ENCODE measurements at regions not wholly inside any gene's neighbourhood (a gene's known extent, or its start where the extent isn't known, plus 50 kb on each side); places are given as distances from the start of the nearest gene placed in this dataset.

DNA sequence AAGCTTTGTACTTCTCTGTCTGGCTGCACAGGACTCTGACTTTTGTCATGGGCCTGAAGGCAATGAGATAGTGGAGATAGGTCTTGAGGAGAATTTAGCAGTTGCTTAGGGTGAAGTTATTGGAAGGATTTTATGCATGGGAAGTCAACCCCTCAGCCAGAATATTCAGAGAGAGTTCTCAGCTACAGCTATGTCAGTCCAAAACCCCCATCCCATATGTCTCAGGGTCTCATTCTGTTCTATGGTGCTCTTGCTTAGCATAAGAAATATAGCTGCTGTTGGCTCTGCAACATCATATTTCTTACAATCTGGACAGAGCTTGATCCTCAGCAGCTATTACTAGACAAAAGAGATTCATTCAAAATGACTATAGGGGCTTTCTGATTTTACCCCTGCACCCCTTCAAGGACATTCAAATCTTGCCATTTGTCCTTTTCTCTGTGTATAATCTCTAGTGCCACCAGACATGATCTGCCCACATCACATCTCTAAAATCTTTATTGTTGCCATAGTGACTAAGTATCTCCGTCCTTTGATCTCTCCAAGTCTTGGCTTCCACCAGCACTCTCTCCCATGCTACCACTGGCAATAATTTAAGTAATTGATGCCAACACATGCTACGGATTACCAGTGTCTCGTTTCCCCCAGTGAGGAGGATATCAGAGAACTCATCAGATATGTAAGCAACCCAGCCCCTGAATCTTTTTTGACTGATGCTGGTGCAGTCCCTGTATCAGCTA is 327.1 kb upstream of the ISX start:
- no peak for DNase-seq (ENCODE audit: low spot score)

DNA sequence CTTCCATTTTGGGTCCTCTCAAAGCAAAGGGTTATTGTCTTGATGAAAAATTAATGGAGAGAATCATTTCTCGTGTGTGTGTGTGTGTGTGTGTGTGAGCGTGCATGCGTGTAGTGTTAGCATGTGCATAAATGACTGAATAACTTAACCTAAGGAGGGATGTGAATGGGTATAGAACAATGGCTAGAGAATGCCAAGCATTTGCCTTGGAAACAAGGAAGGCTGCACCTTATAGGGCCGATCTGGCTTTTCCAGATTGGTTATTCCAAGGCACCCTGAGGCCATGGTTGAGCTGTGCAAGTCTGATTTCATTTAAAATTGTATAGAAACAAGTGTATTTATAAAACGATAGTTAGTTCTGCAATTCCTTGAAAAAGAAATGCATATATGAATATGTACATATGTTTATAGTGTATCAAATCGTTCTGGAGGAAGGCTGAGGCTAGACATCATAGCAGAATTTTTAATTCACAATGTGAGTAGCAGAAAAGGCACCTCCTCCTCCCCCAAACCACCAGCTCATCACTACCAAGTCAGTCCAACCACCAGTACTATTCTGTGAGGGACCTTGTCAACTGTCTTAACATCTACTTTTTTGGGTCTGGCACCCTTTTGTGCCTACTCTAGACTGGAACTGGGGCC is 322.7 kb upstream of the ISX start:
- no peak for DNase-seq (ENCODE audit: low spot score)

DNA sequence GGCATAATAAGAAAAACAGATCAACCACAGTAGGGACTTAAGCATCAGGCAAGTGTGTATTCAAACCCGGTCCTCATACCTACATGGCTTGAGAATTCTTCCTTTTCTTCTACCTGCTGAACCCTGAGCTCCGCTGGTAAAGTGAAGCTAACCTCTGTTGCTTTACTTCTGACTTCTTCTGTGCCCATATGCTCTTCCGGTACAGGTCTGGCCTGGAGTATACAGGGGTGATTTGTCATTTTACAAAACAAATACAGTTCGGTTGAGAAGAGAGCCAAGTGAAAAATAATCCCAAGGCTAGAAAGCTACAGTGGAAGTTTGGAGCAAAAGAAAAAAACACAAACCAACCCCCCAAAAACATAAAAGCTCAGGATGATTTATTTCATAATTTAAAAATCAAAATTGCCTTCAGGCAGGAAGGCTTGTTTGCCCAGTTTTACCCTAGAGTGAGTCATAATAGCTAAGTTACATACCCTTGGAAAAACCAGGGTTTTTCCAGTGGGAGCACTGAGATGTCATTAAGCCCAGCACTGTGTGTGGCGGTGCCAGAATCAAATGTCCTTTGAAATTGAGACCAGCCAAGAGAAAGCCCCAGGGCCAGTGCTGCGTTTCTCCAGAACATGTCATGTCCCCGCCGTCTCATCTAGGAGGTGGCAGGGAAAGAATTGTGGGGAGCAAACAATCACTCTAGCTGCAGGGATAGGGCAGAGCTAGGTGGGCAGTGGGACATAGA is 305.5 kb upstream of the ISX start:
- DNase-seq (ENCODE audit: low spot score): peak; percentile 10

DNA sequence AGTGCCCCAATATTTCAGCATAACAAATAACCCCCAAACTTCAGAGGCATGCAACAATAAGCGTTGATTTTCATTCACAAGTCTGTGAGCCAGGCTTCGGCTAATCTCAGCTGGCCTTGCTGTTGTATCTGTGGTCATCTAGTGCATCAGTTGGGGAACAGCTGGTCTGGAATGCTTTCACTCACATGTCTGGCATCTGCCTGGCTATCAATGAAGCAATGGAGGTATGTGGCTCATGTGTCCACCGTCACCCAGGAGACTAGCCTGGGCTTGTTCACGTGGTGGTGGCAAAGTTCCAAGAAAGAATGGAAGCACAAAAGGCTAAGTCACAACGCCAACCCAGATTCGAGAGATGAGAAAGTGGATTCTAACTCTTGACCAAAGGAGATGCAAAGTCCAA is 304.8 kb upstream of the ISX start:
- DNase-seq (ENCODE audit: low spot score): peak; percentile 75

DNA sequence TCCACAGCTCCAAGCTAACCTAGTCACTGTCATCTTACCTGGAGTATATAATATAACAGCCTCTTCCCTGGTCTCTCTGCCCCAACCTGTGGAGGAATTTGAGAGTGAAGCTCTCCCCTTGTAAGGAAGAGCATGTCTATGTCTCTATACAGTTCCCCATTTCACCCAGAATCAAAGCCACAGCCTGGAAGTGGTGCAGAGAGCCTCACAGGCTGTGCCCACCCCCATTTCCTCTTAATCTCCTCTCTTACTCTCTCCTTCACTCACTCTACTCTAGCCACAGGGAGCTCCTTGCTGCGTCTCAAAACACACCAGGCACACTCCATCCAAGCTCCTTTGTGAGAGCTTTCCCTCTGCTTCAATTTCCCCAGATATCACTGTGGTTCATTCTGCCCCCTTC is 302.5 kb upstream of the ISX start:
- DNase-seq (ENCODE audit: low spot score): no peak

DNA sequence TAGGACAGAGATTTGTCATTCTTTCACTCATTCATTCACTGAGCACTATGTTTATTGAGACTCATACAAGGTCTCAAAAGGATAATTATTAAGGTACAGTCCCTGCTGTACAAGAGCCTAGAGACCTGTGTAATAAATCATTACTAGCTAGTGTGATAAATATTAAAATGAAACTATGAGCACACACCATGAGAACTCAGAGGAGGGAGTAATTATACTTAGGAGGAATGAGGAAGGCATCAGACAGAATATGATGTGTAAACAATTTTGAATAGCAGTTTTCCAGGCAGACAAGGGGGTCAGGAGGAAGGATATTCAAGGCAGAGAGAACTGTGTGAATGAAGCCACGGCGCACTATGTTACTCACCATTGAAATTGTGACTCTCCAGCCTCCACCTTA is 300.8 kb upstream of the ISX start:
- DNase-seq (ENCODE audit: low spot score): no peak

DNA sequence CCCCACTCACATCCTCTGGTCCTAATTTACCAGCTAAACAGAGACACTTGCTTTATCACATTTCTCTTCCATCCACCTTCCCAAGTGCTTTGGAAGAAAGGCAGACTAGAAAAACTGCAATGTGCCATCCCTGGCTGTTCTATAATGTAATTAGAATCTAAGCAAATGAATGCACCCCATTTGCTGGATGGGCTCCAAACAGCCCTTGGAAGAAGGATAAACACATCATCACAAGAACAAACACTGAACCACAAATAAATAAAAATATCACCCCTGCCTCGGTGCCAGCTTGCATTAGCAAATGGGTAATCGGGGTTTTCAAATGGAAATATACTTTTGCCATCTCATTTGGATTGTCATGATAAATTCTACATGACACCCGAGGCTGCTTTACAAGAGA is 296.6 kb upstream of the ISX start:
- no peak for DNase-seq (ENCODE audit: low spot score)

DNA sequence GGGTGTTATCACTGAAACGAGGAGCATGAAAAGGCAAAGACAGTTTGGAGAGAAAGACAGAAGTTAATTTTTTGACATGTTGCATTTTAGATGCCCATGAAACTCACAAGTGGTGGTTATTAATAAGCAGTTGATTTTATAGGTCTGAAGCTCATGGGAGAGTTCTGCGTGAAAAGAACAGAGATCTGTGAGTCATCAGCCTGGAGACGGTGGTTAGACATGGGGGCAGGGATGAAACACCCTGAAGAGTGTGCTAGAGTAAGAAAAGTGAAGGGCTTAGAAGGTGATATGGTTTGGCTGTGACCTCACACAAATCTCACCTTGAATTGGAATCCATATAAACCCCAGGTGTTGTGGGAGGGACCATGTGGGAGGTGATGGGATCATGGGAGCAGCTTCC is 289.1 kb upstream of the ISX start:
- DNase-seq (ENCODE audit: low spot score): peak; percentile 39

DNA sequence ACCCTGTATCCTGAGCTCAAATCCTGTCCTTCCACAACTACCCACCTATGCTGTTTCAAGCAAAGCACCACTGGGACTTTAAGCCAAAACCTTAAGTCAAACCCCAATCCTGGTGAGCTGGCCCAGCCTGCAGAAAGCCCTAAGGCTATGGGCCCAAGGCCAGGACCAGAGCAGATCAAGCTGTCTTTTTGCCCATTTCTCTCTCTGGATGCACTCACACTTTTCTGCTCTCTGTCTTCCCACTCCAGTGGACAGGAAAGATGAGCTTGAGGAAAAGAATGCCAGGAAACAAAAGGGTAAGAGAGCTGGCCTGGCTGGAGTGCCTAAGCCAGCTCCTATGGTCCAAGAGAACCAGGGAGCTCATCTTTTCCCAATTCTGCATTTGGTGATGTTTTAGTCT is 284.3 kb upstream of the ISX start:
- peak; percentile 59 for DNase-seq (ENCODE audit: low spot score)

DNA sequence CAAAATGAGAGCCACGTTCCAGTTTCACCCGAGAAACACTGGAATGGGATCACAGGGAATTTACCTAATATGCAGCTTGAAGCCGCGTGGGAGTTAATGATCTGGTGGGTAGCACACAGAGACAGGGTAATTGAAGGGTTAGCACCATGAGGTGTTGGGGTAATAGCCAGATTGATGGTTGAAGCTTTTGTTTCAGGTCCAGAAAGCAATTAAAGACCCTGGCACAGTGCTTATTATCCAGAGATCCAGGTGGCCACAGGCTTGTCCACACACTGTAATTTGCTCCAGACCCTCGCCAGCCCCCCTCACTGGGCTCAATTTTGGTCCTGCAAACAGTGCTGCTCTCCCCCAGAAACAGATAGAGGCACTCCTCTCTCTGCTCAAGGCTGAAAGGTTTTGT is 282.5 kb upstream of the ISX start:
- no peak for DNase-seq (ENCODE audit: low spot score)

DNA sequence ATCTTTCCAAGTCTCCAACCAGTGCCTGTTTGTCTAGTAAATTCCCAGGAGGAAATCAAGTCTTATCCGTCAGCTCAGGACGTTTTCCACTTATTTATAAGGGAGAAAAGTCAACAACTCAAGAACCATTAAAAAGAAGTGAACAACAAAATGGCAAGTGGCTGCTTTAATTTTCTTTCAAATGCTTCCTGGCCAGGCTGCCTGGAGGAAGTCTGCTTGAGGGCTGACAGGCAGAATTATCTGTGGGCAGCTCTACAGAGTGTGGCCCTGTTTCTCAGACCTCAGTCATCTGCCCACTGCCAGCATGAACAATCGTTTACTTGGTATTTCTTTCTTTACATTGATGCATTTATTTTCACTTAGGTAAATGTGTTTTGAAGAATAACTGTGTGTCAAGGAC is 281.9 kb upstream of the ISX start:
- DNase-seq (ENCODE audit: low spot score): no peak

DNA sequence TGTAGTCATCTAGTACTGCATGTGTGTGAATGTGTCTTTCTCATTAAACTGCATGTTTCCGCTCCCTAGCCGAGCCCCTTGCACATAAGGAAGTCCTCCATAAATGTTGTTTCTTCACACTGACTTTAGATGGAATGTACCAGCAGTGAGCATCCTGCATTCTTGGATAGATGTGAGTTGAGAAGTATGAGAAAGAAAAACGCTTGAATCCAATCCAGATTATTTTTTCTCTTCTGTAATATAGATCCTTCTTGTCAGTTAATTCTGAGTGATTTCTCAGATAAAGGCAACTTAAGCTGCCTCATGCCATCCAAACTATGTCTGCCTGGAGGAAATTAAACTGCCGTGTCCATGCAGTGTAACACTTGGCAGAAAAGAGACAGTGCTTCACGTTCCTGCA is 268.1 kb upstream of the ISX start:
- no peak for DNase-seq (ENCODE audit: low spot score)

DNA sequence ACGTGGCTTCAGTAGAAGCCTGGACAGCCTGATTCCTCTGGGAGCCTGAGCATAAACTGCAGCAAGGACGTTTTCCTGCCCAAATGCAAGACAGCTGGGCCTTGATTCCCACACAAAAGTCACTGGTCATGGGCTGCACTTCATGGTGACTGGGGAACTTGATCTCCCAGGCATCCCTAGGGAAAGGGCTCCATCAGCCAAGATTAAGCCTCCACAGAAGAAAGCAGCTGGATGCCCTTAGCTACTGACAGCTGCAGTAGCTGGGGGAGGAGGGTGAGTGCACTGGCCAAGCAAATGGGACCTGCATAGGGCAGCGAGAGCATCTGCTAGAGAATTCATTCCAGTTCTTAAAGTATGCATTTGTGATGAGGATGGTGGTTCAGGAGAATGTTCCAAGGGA is 267.4 kb upstream of the ISX start:
- no peak for DNase-seq (ENCODE audit: low spot score)

DNA sequence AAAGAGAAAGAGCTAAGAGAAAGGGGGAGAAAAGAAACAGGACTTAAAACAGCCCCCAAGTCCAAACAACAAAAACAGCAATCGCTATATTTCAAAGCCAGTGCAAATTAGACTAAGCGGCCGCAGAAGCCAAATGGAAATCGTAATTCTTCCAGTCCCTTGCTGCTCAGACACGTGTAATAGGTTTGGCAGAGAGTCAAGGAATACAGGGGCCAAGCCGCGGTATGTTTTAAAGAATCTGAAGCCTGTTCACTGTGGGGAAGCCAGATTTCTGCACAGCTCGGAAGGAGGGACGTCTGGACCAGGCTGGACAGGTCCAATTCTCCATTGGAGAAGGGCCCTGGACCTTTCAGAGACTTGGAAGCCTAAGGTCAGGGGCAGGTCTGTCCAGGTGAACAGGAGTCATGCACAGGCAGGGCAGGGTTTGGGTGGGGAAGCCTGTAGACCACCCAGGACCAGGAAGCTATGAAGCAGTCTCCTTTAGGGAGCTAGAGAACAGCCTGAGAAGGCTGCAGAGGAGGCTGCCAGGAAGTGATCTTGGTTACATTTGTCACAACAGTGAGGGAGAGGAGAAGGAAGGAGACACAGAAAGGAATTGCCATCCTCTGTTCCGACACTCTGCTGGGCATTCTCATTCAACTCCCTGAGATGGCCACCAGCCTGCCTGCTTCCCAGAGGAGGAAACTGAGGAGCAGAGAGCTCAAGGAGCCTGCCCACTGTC is 265.5 kb upstream of the ISX start:
- peak; percentile 91 for DNase-seq (ENCODE audit: low spot score)

DNA sequence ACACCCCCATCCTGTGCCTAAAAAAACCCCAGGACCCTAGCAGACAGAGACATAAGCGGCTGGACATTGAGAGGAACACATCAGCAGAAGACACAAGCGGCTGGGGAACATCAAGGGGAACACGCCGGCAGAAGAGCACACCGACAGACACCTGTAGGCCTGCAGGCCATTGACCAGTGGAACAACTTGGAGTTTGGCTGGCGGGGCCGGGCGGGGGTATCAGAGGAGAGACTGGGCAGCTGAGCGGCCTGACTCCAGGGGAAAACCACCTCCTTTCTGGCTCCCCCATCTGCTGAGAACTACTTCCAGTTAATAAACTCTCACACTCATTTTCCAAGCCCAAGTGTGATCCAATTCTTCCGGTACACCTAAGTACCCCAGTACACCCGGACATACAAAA is 264.7 kb upstream of the ISX start:
- no peak for DNase-seq (ENCODE audit: low spot score)

DNA sequence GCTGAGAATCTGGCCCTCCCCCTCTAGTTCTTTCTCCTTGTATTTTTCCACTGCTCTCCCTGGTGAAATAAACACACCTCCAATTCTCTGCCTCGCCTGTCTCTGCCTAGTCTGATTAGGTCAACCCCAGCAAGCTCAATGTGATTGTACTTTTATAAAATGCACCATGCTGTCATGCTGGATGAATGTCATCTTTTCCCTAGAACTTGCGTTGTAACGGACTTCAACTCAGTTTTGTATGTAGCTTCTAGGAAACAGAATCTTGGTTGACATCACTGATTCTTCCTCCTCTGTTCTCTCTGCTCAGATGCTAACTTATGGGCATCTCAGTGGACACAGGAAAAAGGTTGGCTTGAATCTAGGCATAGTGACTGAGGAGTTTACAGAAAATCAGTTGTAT is 261.9 kb upstream of the ISX start:
- no peak for DNase-seq (ENCODE audit: low spot score)

DNA sequence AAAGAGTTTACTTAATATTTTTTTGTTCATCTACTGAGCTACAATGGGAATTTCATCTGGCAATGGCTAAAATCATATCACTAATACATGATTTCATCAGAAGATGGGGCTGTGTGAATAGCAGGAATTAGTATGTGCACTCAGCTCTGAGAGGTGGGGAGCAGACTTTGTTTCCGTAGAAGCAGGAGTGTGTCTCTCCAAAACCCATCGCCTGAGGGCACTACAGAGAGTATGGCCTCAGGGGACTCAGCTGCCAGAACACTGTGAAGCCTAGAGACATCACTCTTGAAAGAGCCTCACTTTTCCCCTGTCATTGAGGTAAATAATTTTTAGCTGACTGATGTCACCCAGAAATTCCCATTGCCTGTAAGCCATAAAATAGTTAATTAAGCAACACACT is 261.4 kb upstream of the ISX start:
- no peak for DNase-seq (ENCODE audit: low spot score)

DNA sequence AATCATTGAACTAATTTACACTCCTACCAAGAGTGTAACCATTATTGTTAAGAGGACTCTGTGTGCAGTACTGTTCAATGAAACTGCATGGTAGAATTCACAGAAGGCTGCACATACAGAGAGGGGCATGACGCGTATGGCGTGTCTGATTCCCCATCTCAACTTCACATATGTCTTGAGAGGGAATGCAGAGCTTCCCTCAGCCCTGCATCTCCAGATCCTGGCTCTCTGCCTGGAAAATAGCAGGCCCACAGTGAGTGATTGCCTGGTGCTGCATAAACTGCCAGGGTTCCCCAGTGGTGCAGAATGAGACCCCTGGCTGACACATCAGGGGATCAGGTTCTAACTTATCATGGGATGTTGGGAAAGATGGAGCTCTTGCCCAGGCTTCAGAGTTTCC is 260.2 kb upstream of the ISX start:
- DNase-seq (ENCODE audit: low spot score): no peak

DNA sequence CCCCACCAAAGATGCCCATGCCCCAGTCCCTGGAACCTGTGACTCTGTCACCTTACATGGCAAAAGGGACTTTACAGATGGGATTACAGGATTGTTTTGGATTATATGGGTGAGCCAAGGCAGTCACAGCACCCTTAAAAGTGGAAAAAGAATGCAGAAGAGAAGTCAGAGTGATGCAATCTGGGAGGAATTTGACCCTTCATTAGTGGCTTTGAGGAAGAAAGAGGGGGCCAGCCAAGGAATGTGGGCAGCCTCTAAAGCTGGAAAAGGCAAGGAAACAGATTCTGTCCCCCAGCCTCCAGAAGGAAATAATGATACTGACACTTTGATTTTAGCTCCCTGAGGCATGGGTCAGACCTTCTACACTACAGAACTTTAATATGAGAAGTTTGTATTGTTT is 257.3 kb upstream of the ISX start:
- no peak for DNase-seq (ENCODE audit: low spot score)

DNA sequence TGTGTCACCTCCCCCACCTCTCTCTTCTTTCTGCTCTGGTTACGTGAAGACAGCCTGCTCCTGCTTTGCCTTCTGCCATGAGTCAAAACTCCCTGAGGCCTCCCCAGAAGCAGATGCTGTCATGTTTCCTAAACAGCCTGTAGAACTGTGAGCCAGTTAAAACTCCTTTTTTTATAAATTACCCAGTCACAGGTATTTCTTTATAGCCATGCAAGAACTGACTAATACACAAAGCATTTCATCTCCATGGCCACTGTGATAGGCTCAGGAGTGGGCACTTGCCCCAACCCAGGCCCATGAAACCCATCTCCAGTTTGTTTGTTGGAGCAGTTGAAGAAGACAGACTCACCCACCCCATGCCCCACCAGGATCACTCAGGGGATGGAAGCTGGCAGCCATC is 253.3 kb upstream of the ISX start:
- DNase-seq (ENCODE audit: low spot score): peak; percentile 30

DNA sequence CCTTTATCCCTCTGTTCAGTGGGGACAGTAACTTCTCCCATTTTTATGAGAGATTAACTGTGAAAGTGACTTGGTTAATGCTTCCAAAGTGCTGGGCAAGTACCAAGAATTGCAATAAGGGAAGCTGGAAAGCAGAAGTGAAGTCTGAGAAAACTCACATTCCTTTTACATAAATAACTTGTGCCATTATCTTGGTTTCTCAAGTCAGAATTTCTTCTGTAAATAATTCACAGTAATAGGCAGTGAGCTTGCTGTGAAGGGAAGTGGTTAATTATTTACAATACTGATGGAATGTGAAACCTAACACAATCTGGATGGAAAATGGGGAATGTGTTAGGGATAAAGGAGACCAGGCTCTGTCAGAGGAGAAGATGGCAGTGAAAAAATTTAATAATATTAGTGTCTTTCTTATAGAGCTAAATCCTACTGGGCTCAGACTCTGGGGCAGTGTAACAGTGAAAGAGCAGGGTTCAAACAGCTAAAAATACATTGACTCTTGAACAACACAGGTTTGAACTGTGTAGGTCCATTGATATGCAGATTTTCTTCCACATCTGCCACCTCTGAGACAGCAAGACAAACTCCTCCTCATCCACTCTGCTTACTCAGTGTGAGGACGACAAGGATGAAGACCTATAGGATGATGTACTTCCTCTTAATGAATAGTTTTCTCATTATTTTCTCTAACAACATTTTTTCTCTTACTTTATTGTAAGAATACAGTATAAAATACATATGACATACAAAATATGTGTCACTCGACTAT is 251.5 kb upstream of the ISX start:
- DNase-seq (ENCODE audit: low spot score): peak; percentile 47

DNA sequence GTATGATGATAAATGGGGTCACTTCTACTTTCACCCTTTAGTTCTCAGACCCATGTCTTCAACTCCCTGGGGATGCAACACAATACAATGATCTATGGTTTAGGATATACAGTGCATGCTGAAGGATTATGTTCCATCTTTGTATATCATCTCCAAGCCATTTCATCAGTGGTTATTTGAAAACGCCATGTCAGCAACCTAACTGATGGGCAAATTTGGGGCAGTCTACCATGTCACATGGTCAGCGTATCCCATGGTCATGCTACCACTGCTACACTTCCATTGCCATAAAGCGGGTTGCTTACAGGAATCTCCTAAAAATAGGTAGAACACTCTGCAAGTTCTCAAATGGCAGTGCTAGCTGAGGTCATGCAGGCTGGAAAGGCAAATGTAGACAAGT is 236.5 kb upstream of the ISX start:
- DNase-seq (ENCODE audit: low spot score): no peak
